Esophagus muscularis mucosa (tissue), 4 donors: ENCODE measurements at regions not wholly inside any gene's neighbourhood (a gene's known extent, or its start where the extent isn't known, plus 50 kb on each side); places are given as distances from the start of the nearest gene placed in this dataset.

Experiments used
- EP300 ChIP-seq: sonication (generic); formaldehyde crosslinking; IDR thresholded peaks from one replicate; pipeline ENCODE4 v1.6.1; 2017; ENCODE audit warnings: antibody characterized with exemption
- POLR2A ChIP-seq: fragments of 450-650 bp; IDR thresholded peaks from one replicate; pipeline ENCODE4 v1.6.1; 2017; ENCODE audit warnings: antibody characterized with exemption, moderate library complexity, mild to moderate bottlenecking, low read depth
- POLR2AphosphoS5 ChIP-seq, 2 donors: sonication (generic); formaldehyde crosslinking; IDR thresholded peaks; one replicate each; pipeline ENCODE4 v1.6.1; 2017; ENCODE audit warnings: antibody characterized with exemption in 2 of 2
- TF ChIP-seq, protein P1 (sequence below), 3 experiments: fragments of 200-600 bp in 2 of 3; fragments of 450-650 bp in 1 of 3; sonication (generic) in 2 of 3; IDR thresholded peaks; one replicate each; pipeline ENCODE4 v1.5.1; 2017 to 2019; ENCODE audit warnings: antibody characterized with exemption in 3 of 3, mild to moderate bottlenecking in 2 of 3, moderate library complexity in 1 of 3

GRCh38 chr11:28439403-28439802 lies 331.2 kb downstream of the METTL15 start:
- TF ChIP-seq, protein P1, sequence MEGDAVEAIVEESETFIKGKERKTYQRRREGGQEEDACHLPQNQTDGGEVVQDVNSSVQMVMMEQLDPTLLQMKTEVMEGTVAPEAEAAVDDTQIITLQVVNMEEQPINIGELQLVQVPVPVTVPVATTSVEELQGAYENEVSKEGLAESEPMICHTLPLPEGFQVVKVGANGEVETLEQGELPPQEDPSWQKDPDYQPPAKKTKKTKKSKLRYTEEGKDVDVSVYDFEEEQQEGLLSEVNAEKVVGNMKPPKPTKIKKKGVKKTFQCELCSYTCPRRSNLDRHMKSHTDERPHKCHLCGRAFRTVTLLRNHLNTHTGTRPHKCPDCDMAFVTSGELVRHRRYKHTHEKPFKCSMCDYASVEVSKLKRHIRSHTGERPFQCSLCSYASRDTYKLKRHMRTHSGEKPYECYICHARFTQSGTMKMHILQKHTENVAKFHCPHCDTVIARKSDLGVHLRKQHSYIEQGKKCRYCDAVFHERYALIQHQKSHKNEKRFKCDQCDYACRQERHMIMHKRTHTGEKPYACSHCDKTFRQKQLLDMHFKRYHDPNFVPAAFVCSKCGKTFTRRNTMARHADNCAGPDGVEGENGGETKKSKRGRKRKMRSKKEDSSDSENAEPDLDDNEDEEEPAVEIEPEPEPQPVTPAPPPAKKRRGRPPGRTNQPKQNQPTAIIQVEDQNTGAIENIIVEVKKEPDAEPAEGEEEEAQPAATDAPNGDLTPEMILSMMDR (IDR thresholded peaks at IDR 0.05): no peak
- TF ChIP-seq POLR2AphosphoS5 (IDR thresholded peaks at IDR 0.05) (no peak), POLR2A (no peak), EP300 (no peak)
